ENCODE measurements at regions not wholly inside any gene's neighbourhood (a gene's known extent, or its start where the extent isn't known, plus 50 kb on each side); places are given as distances from the start of the nearest gene placed in this dataset.

- Histone ChIP-seq H3K27ac (ENCODE audit: extremely low read depth, low read depth, low read length) (no peak overlapping the region), H3K9me3 (replicated peaks; ENCODE audit: control insufficient read depth, insufficient read depth, low read depth, low read length) (no peaks in the 10 kb centered on the region), H3K9me1 (ENCODE audit: control insufficient read depth, insufficient read depth, low read length) (no peaks in the 10 kb centered on the region), H3K36me3 (ENCODE audit: control insufficient read depth, insufficient read depth, low read length) (no peaks in the 10 kb centered on the region), H3K9ac (ENCODE audit: insufficient read depth in 1 of 2, low read depth in 2 of 2, low read length in 2 of 2) (no peak overlapping the region), H3K4me2 (ENCODE audit: insufficient read depth, low read length) (no peak overlapping the region), H4K20me1 (replicated peaks; ENCODE audit: control insufficient read depth, insufficient read depth, low read length) (no peaks in the 10 kb centered on the region), H3K4me3 (no peak overlapping the region), H3K79me2 (ENCODE audit: control insufficient read depth, insufficient read depth, low read length) (no peaks in the 10 kb centered on the region), H2AFZ (ENCODE audit: low read depth, low read length) (no peak overlapping the region), H3K4me1 (replicated peaks in 1 of 2; ENCODE audit: control insufficient read depth in 2 of 2, insufficient read depth in 2 of 2, low read length in 2 of 2) (no peaks in the 10 kb centered on the region), H3K27me3 (ENCODE audit: control insufficient read depth in 2 of 2, insufficient read depth in 2 of 2, low read length in 2 of 2) (no peaks in the 10 kb centered on the region)
- in situ Hi-C loops (cut with MboI): no loop called here
- intact Hi-C loops (cut with micrococcal nuclease): no loop called here
- WGBS (ENCODE audit: insufficient coverage, low coverage, missing lambda C conversion rate): 75% methylated on average over 1 of the region's 1 CpG
- FAIRE-seq (no peak), ATAC-seq (no peak), DNase-seq (ENCODE audit: extremely low read depth in 1 of 4, low spot score in 3 of 4) (no peak)
- no TSS peak for BruUV-seq (replicated peaks)
- ChIA-PET CTCF (ENCODE audit: low intra/inter-chr PET ratio) (no interaction called here), POLR2A (no interaction called here)
- TF ChIP-seq ZNF57 (CRISPR knock-in tag; IDR thresholded peaks at IDR 0.05): no peak
- TF ChIP-seq TEAD2 (tag; IDR thresholded peaks at IDR 0.05): no peak
- no peak for TF ChIP-seq MAX (CRISPR knock-in tag; IDR thresholded peaks at IDR 0.05)
- no peak for TF ChIP-seq E2F4 (CRISPR knock-in tag; IDR thresholded peaks at IDR 0.05; ENCODE audit: low read depth)
- no peak for TF ChIP-seq ZNF609 (CRISPR knock-in tag; IDR thresholded peaks at IDR 0.05; ENCODE audit: borderline replicate concordance)
- no peak for TF ChIP-seq ZBTB26 (CRISPR knock-in tag; IDR thresholded peaks at IDR 0.05)
- TF ChIP-seq ASH1L (IDR thresholded peaks at IDR 0.05; ENCODE audit: borderline replicate concordance, low read depth, partially characterized antibody): no peak
- no peak for TF ChIP-seq SIRT6 (IDR thresholded peaks at IDR 0.05; ENCODE audit: low read depth, low read length)
- TF ChIP-seq CBX2 (IDR thresholded peaks at IDR 0.05; ENCODE audit: insufficient read depth, low read length, poor library complexity, severe bottlenecking): no peak
- no peak for TF ChIP-seq CREBBP (IDR thresholded peaks at IDR 0.05; ENCODE audit: low read depth, low read length)
- TF ChIP-seq GTF2B (IDR thresholded peaks at IDR 0.05; ENCODE audit: extremely low read depth, insufficient read length): no peak
- no peak for TF ChIP-seq SMC3 (conservative IDR thresholded peaks at IDR 0.05; ENCODE audit: insufficient read depth, low read depth, low read length)
- TF ChIP-seq ETS1 (conservative IDR thresholded peaks at IDR 0.05; ENCODE audit: control insufficient read depth, low read depth, low read length): no peak
Measured at GRCh38 chr11:105407101-105407500, 202.8 kb upstream of the GRIA4 start.
